ENCODE measurements at regions not wholly inside any gene's neighbourhood (a gene's known extent, or its start where the extent isn't known, plus 50 kb on each side); places are given as distances from the start of the nearest gene placed in this dataset.

GRCh38 chr7:118026791-118027190, 153.6 kb upstream of the CTTNBP2 start:
- Histone ChIP-seq H3K27me3 (no peaks in the 10 kb centered on the region), H3K4me1 (no peaks in the 10 kb centered on the region), H3K36me3 (no peaks in the 10 kb centered on the region), H3K9me3 (no peaks in the 10 kb centered on the region), H3K27ac (no peak overlapping the region), H3K4me3 (no peak overlapping the region)
- no peak for DNase-seq
- ATAC-seq = no peak
- WGBS, 4 donors = 77 to 89% (median 80%) methylated on average over 2 of the region's 2 CpGs
- TF ChIP-seq CTCF (IDR thresholded peaks at IDR 0.05) (no peak), POLR2A (IDR thresholded peaks at IDR 0.05) (no peak)
- intact Hi-C loops (cut with DNase I) = no loop called here

- no peaks in the 10 kb centered on the region for H3K27me3 ChIP-seq
- no peak for ATAC-seq
- intact Hi-C loops (cut with DNase I) = no loop called here
These were observed 155.0 kb upstream of the CTTNBP2 start for GRCh38 chr7:118028226-118028625.

GRCh38 chr7:118029826-118030422, 154.0 kb upstream of the LSM8 start:
- no peak overlapping the region for H3K4me3 ChIP-seq
- TF ChIP-seq POLR2A (IDR thresholded peaks at IDR 0.05) = no peak
- no peak for TF ChIP-seq CTCF (IDR thresholded peaks at IDR 0.05)
- ATAC-seq (no peak), DNase-seq (no peak)
- no peaks in the 10 kb centered on the region for H3K36me3 ChIP-seq
- no peaks in the 10 kb centered on the region for H3K27me3 ChIP-seq
- H3K4me1 ChIP-seq = no peaks in the 10 kb centered on the region
- H3K9me3 ChIP-seq = no peaks in the 10 kb centered on the region
- H3K27ac ChIP-seq = no peak overlapping the region
- WGBS, 4 donors = 48 to 58% (median 53%) methylated on average over 6 of the region's 6 CpGs
- intact Hi-C loops (cut with DNase I) = no loop called here

More at GRCh38 chr7:118028226-118028625, 155.0 kb upstream of the CTTNBP2 start:
- no peak overlapping the region for H3K4me3 ChIP-seq
- no peaks in the 10 kb centered on the region for H3K36me3 ChIP-seq
- WGBS, 4 donors = 77 to 86% (median 80%) methylated on average over 5 of the region's 5 CpGs
- H3K4me1 ChIP-seq = no peaks in the 10 kb centered on the region
- TF ChIP-seq POLR2A (IDR thresholded peaks at IDR 0.05) (no peak), CTCF (IDR thresholded peaks at IDR 0.05) (no peak)
- H3K9me3 ChIP-seq = no peaks in the 10 kb centered on the region
- no peak for DNase-seq
- no peak overlapping the region for H3K27ac ChIP-seq

- H3K9me3 ChIP-seq = no peaks in the 10 kb centered on the region
- no peak for TF ChIP-seq CTCF (IDR thresholded peaks at IDR 0.05)
- no peak for TF ChIP-seq POLR2A (IDR thresholded peaks at IDR 0.05)
- no peaks in the 10 kb centered on the region for H3K36me3 ChIP-seq
- WGBS, 4 donors = 78 to 87% (median 84%) methylated on average over 1 of the region's 1 CpG
- no peak overlapping the region for H3K27ac ChIP-seq
- no peak overlapping the region for H3K4me3 ChIP-seq
- no peaks in the 10 kb centered on the region for H3K4me1 ChIP-seq
- no peaks in the 10 kb centered on the region for H3K27me3 ChIP-seq
- DNase-seq (no peak), ATAC-seq (no peak)
- intact Hi-C loops (cut with DNase I) = no loop called here
These were observed 150.7 kb upstream of the LSM8 start for GRCh38 chr7:118033273-118033672.
